GM12878 (cell line): ENCODE measurements at regions not wholly inside any gene's neighbourhood (a gene's known extent, or its start where the extent isn't known, plus 50 kb on each side); places are given as distances from the start of the nearest gene placed in this dataset.
A peak's percentile ranks its signal among the peaks of the same experiment; 100 is the strongest.

Experiments used
- ATF2 ChIP-seq: IDR thresholded peaks from 2 replicates; pipeline ENCODE4 v1.6.1; 2012; ENCODE audit warnings: low read length, inconsistent platforms
- ATF7 ChIP-seq: fragments of 450-650 bp; IDR thresholded peaks from 2 replicates; pipeline ENCODE4 v1.6.1; 2016; ENCODE audit warnings: low read depth, mild to moderate bottlenecking
- BMI1 ChIP-seq: fragments of 450-650 bp; IDR thresholded peaks from 2 replicates; pipeline ENCODE4 v1.6.1; 2016; ENCODE audit warnings: mild to moderate bottlenecking, moderate library complexity, borderline replicate concordance
- CBX5 ChIP-seq: sonication (generic); IDR thresholded peaks from 2 replicates; pipeline ENCODE4 v1.6.1; 2016; ENCODE audit warnings: low read depth, moderate library complexity, mild to moderate bottlenecking, inconsistent platforms
- HDAC2 ChIP-seq: fragments of 200-600 bp; sonication (generic); IDR thresholded peaks from 2 replicates; pipeline ENCODE4 v1.6.1; 2017
- HDGF ChIP-seq: fragments of 450-650 bp; IDR thresholded peaks from 2 replicates; pipeline ENCODE4 v1.6.1; 2016; ENCODE audit warnings: antibody characterized with exemption
- IRF3 ChIP-seq: fragments of 450-650 bp; IDR thresholded peaks from 2 replicates; pipeline ENCODE4 v1.6.1; 2014; ENCODE audit warnings: mild to moderate bottlenecking
- JUNB ChIP-seq: IDR thresholded peaks from 2 replicates; pipeline ENCODE4 v1.6.1; 2016; ENCODE audit warnings: antibody characterized with exemption, mild to moderate bottlenecking
- KLF5 ChIP-seq: fragments of 450-650 bp; IDR thresholded peaks from 2 replicates; pipeline ENCODE4 v1.6.1; 2014; ENCODE audit warnings: mild to moderate bottlenecking; ENCODE audit not compliant: partially characterized antibody
- MTA3 ChIP-seq: IDR thresholded peaks from 2 replicates; pipeline ENCODE4 v1.6.1; 2012; ENCODE audit warnings: low read length, inconsistent platforms, borderline replicate concordance
- NBN ChIP-seq: fragments of 450-650 bp; IDR thresholded peaks from 2 replicates; pipeline ENCODE4 v1.6.1; 2016
- NKRF ChIP-seq: fragments of 450-650 bp; conservative IDR thresholded peaks from 2 replicates; pipeline ENCODE4 v1.6.1; 2017; ENCODE audit warnings: mild to moderate bottlenecking, moderate library complexity
- NR2C1 ChIP-seq: fragments of 450-650 bp; IDR thresholded peaks from 2 replicates; pipeline ENCODE4 v1.6.1; 2017; ENCODE audit warnings: antibody characterized with exemption, mild to moderate bottlenecking, moderate library complexity
- PAX5 ChIP-seq: IDR thresholded peaks from 2 replicates; pipeline ENCODE4 v1.6.1; 2011; ENCODE audit warnings: low read depth, low read length, borderline replicate concordance
- PAX8 ChIP-seq: fragments of 450-650 bp; IDR thresholded peaks from 2 replicates; pipeline ENCODE4 v1.6.1; 2017; ENCODE audit warnings: mild to moderate bottlenecking, moderate library complexity
- RB1 ChIP-seq: fragments of 450-650 bp; formaldehyde crosslinking; IDR thresholded peaks from 2 replicates; pipeline ENCODE4 v1.6.1; 2017; ENCODE audit warnings: mild to moderate bottlenecking, borderline replicate concordance
- SIN3A ChIP-seq: IDR thresholded peaks from 2 replicates; pipeline ENCODE4 v1.6.1; 2012; ENCODE audit warnings: low read depth, low read length, improper control_type of control experiment
- SMC3 ChIP-seq: IDR thresholded peaks from 2 replicates; pipeline ENCODE4 v1.6.1; 2011; ENCODE audit warnings: low read length, improper control_type of control experiment, borderline replicate concordance
- SPI1 ChIP-seq: IDR thresholded peaks from 2 replicates; pipeline ENCODE4 v1.6.1; 2011; ENCODE audit warnings: low read depth, mild to moderate bottlenecking, low read length, moderate library complexity, borderline replicate concordance; ENCODE audit not compliant: insufficient read depth
- STAT1 ChIP-seq: fragments of 450-650 bp; conservative IDR thresholded peaks from 2 replicates; pipeline ENCODE4 v1.6.1; 2014; ENCODE audit warnings: antibody characterized with exemption, mild to moderate bottlenecking
- ZBTB33 ChIP-seq: fragments of 450-650 bp; IDR thresholded peaks from 2 replicates; pipeline ENCODE4 v1.6.1; 2017; ENCODE audit warnings: mild to moderate bottlenecking
- ZNF217 ChIP-seq: fragments of 450-650 bp; IDR thresholded peaks from 2 replicates; pipeline ENCODE4 v1.6.1; 2017; ENCODE audit warnings: antibody characterized with exemption, mild to moderate bottlenecking
- ZNF687 ChIP-seq: fragments of 450-650 bp; IDR thresholded peaks from 2 replicates; pipeline ENCODE4 v1.6.1; 2017; ENCODE audit warnings: mild to moderate bottlenecking, moderate library complexity
- ZSCAN29 ChIP-seq: fragments of 450-650 bp; IDR thresholded peaks from 2 replicates; pipeline ENCODE4 v1.6.1; 2017; ENCODE audit warnings: mild to moderate bottlenecking, moderate library complexity

- TF ChIP-seq ATF2: no peak
- no peak for TF ChIP-seq RB1
- TF ChIP-seq ZNF217: peak; percentile 83; the same call in 1 of the 2 replicates
- no peak; the same call in 1 of the 2 replicates for TF ChIP-seq PAX8
- no peak for TF ChIP-seq SIN3A
- no peak for TF ChIP-seq SMC3
- no peak for TF ChIP-seq MTA3
- no peak for TF ChIP-seq NKRF
- peak; percentile 76 for TF ChIP-seq SPI1
- no peak; the same call in 1 of the 2 replicates for TF ChIP-seq BMI1
- TF ChIP-seq NBN: peak; percentile 83; the same call in 1 of the 2 replicates
- TF ChIP-seq CBX5: no peak
- no peak for TF ChIP-seq KLF5
- TF ChIP-seq ZBTB33: no peak
- TF ChIP-seq ZSCAN29: no peak
- TF ChIP-seq PAX5: no peak
- peak; percentile 80 for TF ChIP-seq ZNF687
- no peak for TF ChIP-seq STAT1
- no peak for TF ChIP-seq NR2C1
- TF ChIP-seq ATF7: no peak
- peak; percentile 76; the same call in 1 of the 2 replicates for TF ChIP-seq HDGF
- no peak for TF ChIP-seq HDAC2
- TF ChIP-seq IRF3: no peak
- no peak; the same call in none of the 2 replicates for TF ChIP-seq JUNB
Measured at GRCh38 chr12:102735104-102735503, 181.9 kb downstream of the PAH start (continued).
